ENCODE measurements at regions not wholly inside any gene's neighbourhood (a gene's known extent, or its start where the extent isn't known, plus 50 kb on each side); places are given as distances from the start of the nearest gene placed in this dataset.
"Not testable (repeated sequence)": the region's sequence is repeated elsewhere in the genome, so short reads cannot be mapped to it uniquely, and the experiment has no call there.

DNA sequence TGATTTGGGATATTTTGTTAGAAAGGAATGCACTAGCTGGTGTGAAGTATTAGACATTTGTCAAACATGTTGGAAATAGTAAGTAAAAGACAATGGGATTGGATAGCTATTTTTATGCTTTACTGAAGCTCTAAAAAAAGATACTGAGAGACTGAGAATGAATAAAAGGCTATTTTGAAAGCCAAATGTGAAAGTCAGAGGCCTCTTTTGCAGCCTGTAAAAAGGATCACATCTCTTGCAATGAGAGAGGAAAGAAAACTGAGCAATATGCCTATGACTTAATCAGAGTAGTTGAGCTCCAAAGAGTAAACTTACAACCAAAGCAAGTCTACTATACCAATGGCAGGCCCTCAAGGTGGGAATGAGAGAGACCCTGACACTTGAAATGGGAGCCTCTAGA, 212.6 kb upstream of the LCORL start:
- DNase-seq (ENCODE audit: low read depth in 2 of 3, low spot score in 2 of 3) = no peak

DNA sequence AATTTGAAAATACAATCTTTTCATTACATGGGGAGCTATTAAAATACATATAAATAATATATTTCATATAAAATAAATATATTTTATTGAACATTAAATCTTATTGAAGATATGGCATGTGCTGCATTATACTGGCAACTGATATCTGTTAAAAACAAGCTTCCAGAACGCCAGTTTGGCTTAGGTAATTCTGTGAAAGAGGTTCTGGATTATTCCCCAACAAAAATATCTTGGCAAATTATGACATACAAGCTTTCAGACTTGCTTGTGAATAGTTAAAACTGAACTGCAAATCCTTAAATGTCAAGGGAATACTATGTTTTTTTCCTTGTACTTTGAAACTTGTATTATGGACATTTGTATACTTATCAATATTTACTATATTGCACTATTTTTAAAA, 210.2 kb upstream of the LCORL start:
- no peak for DNase-seq (ENCODE audit: low read depth in 2 of 3, low spot score in 2 of 3)

DNA sequence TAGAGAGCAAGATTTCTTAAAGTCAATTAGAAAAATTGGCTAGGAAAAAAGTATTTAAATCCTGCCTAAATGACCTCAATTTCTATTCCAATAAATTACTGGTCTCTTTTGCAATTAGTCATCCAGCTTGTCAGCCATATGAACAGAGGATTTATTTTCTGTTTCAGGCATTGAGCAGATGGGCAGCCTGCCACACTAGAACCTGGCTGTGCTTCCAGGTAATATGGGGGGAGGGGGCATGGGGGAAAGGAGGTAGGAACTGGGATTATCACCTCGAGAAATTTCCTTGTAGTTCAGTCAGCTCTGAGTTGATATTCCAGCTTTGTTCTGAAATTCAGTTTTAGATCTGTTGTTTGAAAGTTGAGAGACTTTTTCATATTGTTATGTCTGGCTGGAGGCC, 206.3 kb upstream of the LCORL start:
- no peak for DNase-seq (ENCODE audit: low read depth in 2 of 3, low spot score in 2 of 3)

DNA sequence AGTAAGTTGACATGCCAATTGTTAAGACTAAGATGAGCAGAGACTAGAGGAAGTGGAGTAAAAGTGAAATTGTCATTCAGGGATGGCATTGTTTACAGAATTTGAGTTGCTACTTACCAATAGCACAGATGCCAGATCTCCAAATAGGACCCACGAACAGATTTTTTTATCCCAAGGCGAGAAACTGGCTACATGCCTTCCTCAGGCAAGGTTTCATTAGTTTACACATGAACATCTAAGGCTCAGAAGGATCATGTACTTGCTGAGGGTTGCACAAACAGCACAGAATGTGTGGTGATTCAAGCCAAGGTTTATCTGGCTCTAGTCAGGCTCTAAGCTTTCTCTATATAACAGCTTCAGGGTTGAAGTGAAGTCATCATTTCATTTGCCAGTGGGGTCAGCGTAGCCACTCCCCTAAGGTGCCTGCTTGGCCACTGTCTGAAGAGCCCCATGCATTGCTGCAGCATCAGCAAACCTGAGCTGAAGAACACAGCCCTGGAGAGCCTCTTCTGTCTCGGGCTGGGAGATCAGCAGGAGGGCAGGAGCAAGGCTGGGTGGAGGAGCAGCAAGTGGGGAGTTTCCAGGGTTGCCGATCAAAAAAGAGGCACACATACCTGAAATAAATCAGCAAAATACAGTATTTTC, 193.0 kb upstream of the LCORL start:
- DNase-seq (ENCODE audit: low read depth in 2 of 3, low spot score in 2 of 3) = no peak

DNA sequence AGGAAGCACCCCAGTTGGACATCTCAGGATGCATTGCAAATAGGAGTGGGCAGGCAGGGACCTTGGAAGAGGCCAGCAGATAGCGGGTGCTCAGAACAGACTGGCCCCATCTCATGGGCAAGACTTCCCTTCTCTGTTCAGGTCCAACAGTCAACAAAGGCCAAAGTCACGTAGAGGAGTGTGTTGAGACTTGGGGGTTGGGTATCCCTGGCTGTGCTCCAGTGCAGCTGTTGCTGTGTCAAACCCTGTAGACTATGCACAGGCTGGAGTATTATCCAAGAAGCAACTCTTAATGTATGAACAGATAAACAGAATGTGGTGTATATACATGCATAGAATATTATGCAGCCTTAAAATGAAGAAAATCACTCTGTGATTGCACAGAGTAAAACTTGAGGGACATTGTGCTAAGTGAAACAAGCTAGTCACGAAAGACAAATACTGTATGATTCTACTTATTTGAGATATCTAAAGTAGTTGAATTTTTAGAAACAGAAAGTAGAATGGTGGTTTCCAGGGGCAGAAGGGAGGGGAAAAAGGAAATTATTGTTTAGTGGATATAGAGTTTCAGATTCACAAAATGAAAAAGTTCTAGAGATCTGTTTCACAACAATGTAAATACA, 192.1 kb upstream of the LCORL start:
- DNase-seq (ENCODE audit: low read depth in 2 of 3, low spot score in 2 of 3) = no peak

GRCh38 chr4:18209448-18209847, 187.9 kb upstream of the LCORL start:
- DNase-seq (ENCODE audit: low read depth in 2 of 3, low spot score in 2 of 3) = no peak

DNA sequence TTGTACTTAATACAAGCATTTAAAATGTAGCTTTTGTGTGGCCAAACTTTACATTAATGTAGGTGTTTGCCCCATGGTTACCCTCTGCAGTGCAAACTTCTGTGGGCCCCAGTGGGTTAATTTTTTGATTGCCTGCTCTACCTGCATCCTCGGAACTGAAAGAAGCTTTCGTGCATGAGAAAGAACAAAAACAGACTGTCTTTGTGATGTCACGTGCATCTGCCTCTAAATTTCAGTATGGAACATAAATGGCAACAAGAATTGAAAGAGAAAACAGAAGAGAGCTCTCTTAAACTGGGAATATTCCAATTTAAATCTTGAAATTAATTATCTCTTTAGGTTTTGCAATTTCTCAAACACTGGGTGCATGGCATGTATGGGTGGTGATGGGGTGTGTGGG, 182.4 kb upstream of the LCORL start:
- DNase-seq (ENCODE audit: low read depth in 2 of 3, low spot score in 2 of 3) = no peak

DNA sequence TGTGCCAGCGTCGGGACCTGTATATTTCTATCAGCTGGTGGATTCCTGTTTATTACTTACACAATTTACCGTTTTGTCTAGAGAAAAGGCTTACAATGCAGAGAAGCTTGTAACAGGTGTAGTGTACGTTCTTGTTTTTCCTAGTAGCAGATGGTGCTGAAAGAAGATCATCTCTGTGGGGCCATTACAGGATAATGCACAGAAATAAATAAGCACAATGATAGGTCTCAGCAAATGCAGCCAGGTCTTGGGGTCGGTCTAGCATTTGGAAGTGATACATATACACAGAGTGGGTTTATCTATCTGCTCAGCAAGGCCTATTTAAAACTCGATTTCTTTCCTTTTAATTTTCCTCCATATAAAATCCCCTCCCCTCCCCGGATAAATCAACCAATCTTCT, 180.9 kb upstream of the LCORL start:
- no peak for DNase-seq (ENCODE audit: low read depth in 2 of 3, low spot score in 2 of 3)

DNA sequence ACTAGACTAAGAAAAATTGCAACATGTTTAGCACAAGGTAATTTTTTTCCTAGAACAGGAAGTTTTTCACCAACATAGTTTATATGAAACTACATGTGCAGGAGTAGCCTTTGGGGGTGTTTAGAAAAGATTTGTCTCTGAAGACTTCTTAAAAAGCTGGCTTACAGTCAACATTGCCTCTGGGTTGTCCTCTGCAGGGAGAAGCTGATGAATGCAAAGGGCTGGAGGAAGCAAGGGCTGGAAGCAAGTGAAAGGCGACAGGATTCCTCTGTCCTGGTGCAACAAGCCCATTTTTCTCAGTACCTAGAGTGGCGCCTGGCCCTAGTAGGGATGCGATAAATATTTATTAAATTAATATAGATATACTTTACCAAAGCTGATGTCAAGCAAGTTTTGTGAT, 180.3 kb upstream of the LCORL start:
- DNase-seq (ENCODE audit: low read depth in 2 of 3, low spot score in 2 of 3) = no peak

DNA sequence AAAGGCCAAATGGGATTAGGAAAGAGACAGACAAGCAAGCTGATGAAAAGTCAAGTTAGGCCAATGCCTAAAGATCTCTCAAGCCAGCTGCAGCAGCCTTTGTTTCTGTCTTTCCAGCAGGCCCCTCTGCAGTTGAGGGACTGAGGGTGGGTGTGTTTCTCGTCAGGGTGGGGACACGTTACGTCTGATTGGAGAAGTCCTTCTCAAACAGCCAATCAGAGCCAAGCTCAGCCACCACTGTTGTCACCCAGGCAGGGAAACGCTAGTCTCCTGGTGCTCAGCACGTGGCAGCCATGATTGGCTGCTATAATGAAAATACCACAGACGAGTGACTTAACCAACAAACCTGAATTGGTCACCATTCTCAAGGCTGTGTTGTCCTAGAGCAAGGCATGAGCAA, 177.1 kb upstream of the LCORL start:
- no peak for DNase-seq (ENCODE audit: low read depth in 2 of 3, low spot score in 2 of 3)

- DNase-seq (ENCODE audit: low read depth in 2 of 3, low spot score in 2 of 3) = no peak
Observed at GRCh38 chr4:18197467-18197866, 175.9 kb upstream of the LCORL start.

- no peak for DNase-seq (ENCODE audit: low read depth in 2 of 3, low spot score in 2 of 3)
Observed at GRCh38 chr4:18194278-18194677, 172.7 kb upstream of the LCORL start.

DNA sequence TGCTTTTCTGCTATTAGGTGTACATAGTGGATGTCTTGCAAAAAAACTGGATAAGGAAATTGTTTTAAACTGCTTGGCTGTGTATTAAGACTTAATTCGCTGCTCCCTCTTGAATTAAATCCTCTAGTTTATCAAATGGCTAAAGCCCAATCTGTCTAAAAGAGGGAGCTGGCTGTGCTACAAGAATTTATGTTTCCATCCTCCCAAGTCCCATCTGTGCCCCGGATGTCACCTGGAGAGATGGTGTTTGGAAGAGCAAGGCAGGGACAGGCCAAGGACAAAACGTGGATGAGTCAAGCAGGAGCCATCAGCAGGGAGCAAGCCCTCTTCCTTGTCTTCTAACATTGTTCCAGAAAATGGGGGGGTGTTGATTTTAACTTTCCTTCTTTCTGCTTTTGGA, 171.3 kb upstream of the LCORL start:
- no peak for DNase-seq (ENCODE audit: low read depth in 2 of 3, low spot score in 2 of 3)

GRCh38 chr4:18185491-18185890, 163.9 kb upstream of the LCORL start:
- no peak for DNase-seq (ENCODE audit: low read depth in 2 of 3, low spot score in 2 of 3)

GRCh38 chr4:18180892-18181291, 159.3 kb upstream of the LCORL start:
- DNase-seq (ENCODE audit: low read depth in 2 of 3, low spot score in 2 of 3) = no peak

GRCh38 chr4:18180122-18180521, 158.6 kb upstream of the LCORL start:
- DNase-seq (ENCODE audit: low read depth in 2 of 3, low spot score in 2 of 3) = no peak

DNA sequence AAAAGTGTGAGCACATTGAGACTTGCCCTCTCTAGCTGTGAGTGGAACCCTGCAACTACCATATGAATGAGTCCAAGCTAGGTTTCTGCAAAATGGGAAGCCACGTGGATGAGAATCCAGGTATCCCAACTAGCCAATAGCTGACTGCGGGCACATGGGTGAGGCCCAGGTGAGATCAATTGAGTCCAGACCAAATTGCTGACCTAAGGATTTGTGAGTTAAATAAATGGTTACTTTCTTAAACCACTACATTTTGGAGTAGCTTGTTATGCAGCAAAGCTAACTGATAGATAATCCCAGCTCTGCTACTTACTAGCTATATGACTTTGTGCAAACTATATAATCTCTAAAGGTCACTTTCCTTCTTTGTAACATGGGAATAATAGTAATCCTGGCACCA, 150.3 kb upstream of the LCORL start:
- no peak for DNase-seq (ENCODE audit: low read depth in 2 of 3, low spot score in 2 of 3)

- no peak for DNase-seq (ENCODE audit: low read depth in 2 of 3, low spot score in 2 of 3)
Observed at GRCh38 chr4:18167831-18168230, 146.3 kb upstream of the LCORL start.

DNA sequence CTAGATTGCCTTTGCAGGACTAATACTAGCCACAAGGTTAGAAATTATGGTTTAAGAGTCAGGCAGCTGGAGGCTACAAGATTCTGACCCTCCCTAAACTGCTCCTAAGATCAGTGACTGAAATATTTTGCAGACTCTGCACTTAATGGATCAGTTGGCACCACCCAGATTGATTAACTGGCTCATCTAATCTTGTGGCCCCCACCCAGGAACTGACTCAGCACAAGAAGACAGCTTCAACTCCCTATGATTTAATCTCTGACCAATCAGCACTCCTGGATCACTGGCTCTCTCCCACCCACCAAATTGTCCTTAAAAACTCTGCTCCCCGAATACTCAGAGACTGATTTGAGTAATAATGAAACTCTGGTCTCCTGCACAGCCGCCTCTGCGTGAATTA, 145.4 kb upstream of the LCORL start:
- DNase-seq (ENCODE audit: low read depth in 2 of 3, low spot score in 2 of 3) = no peak

DNA sequence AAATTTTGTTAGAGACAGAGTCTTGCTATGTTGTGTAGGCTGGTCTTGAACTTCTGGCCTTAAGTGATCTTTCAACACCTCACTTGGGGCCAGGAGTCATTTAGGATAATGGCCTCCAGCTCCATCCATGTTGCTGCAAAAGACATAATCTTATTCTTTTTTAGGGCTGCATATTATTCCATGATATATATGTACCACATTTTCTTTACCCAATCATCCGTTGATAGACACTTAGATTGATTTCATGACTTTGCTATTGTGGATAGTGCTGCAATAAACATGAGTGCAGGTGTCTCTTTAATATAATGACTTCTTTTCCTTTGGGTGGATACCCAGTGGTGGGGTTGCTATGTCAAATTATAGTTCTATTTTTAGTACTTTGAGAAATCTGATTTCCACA, 140.9 kb upstream of the LCORL start:
- DNase-seq (ENCODE audit: low read depth in 2 of 3, low spot score in 2 of 3) = no peak

DNA sequence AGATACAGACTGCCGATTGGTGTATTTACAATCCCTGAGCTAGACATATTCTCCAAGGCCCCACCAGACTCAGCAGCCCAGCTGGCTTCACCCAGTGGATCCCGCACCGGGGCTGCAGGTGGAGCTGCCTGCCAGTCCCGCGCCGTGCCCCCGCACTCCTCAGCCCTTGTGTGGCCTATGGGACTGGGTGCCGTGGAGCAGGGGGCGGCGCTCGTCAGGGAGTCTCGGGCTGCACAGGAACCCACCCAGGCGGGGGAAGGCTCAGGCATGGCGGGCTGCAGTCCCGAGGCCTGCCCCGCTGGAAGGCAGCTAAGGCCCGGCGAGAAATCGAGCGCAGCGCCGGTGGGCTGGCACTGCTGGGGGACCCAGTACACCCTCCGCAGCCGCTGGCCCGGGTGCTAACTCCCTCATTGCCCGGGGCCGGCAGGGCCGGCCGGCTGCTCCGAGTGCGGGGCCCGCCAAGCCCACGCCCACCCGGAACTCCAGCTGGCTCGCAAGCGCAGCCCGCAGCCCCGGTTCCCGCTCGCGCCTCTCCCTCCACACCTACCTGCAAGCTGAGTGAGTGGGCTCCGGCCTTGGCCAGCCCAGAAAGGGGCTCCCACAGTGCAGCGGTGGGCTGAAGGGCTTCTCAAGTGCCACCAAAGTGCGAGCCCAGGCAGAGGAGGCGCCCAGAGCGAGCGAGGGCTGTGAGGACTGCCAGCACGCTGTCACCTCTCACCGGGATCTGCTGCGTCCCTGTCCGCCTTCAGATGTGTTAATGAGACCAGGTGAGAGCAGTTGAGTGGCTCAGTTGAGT, 137.8 kb upstream of the LCORL start:
- not testable (repeated sequence) for DNase-seq (ENCODE audit: low read depth in 2 of 3, low spot score in 2 of 3)
